ENCODE measurements at regions not wholly inside any gene's neighbourhood (a gene's known extent, or its start where the extent isn't known, plus 50 kb on each side); places are given as distances from the start of the nearest gene placed in this dataset.

DNA sequence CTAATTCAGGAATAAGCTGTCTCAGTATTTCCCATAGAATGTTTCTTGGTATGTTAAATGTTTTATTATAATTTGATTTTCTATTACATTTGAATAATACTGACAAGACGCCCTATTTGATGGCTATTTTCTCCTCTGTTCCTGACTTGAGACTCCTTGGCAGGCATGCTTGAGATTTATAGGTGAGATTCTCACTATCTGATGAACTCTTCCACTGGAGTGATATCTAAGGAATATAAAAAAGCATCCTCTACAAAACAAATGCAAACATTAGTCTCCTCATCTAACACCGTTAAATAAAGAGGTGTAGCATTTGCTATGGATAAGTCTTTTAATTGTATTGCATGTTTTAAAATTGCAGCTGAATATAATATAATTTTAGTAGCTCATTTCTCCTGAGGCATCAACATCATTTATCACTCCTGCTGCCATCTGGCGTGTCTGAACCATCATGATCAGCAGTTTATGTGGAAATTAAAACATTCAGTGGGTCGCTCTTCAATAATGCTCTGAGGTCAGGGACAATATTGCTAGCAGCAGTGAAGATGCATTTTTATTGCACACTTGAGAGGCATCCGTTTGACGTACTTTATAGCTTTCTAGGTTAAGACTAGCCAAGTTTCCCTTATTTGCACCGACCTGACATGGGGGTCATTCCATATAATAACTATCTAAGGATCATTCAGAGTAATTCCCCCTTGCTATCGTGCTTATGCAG lies 210.4 kb upstream of the GALNTL6 start:
- peak in 1 of 2 donors; percentile 6 for DNase-seq
- TF ChIP-seq POLR2AphosphoS5 (IDR thresholded peaks at IDR 0.05) (no peak), POLR2A (IDR thresholded peaks at IDR 0.05) (no peak), EP300 (IDR thresholded peaks at IDR 0.05) (no peak), CTCF (IDR thresholded peaks at IDR 0.05) (no peak)
- Histone ChIP-seq H3K4me3 (no peak overlapping the region), H3K4me1 (no peaks in the 10 kb centered on the region), H3K27ac (no peak overlapping the region), H3K36me3 (no peaks in the 10 kb centered on the region), H3K9me3 (no peaks in the 10 kb centered on the region), H3K27me3 (no peaks in the 10 kb centered on the region)
- WGBS, 5 donors, result 69 to 82% (median 74%) methylated on average over 8 of the region's 8 CpGs
- intact Hi-C loops (cut with DNase I; ENCODE audit: low total_unique reads), result no loop called here

DNA sequence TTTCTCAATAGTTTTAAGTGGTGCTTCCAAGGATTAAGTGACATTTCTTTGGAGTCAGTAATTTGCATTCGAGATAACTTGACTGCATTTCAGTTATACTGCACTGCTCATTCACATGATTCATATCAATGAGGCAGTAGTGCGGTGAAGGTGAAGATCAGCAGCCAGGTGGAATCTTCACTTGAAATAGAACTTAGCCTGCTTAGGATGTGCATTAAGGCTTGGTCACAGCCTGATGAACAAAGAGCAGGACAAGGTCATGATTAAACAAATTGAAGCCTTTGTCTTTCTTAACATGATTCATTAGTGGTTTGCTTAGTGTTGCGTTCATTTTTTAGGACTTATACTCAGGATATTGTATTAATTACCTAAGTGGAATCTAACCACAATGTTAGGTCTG lies 212.1 kb upstream of the GALNTL6 start:
- intact Hi-C loops (cut with DNase I; ENCODE audit: low total_unique reads), result no loop called here
- no peaks in the 10 kb centered on the region for H3K4me1 ChIP-seq
- H3K27me3 ChIP-seq, result no peaks in the 10 kb centered on the region
- no peaks in the 10 kb centered on the region for H3K9me3 ChIP-seq
- 80 to 88% (median 84%) methylated on average over 3 of the region's 3 CpGs for WGBS, 5 donors
- no peak for DNase-seq
- H3K36me3 ChIP-seq, result no peaks in the 10 kb centered on the region
- no peak overlapping the region for H3K4me3 ChIP-seq
- H3K27ac ChIP-seq, result no peak overlapping the region
- no peak for TF ChIP-seq CTCF (IDR thresholded peaks at IDR 0.05)
- TF ChIP-seq EP300 (IDR thresholded peaks at IDR 0.05), result no peak
- TF ChIP-seq POLR2A (IDR thresholded peaks at IDR 0.05), result no peak
- no peak for TF ChIP-seq POLR2AphosphoS5 (IDR thresholded peaks at IDR 0.05)

DNA sequence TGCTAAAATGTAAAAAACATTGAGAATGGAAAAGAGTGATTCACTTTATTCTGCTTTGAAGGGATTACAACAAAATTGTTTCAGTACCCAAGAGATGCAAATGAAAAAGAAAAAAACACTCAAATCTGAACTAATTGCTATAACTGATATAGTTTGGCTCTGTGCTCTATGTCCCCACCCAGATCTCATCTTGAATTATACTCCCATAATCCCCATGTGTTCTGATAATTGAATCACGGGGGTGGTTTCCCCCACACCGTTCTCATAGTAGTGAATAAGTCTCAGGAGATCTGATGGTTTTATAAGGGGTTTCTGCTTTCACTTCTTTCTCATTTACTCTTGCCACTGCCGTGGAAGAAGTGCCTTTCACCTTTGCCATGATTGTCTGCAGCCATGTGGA lies 213.6 kb upstream of the GALNTL6 start:
- Histone ChIP-seq H3K27me3 (no peaks in the 10 kb centered on the region), H3K4me3 (no peak overlapping the region), H3K36me3 (no peaks in the 10 kb centered on the region), H3K9me3 (no peaks in the 10 kb centered on the region), H3K27ac (no peak overlapping the region), H3K4me1 (no peaks in the 10 kb centered on the region)
- DNase-seq, result no peak
- TF ChIP-seq EP300 (IDR thresholded peaks at IDR 0.05), result no peak
- TF ChIP-seq POLR2AphosphoS5 (IDR thresholded peaks at IDR 0.05), result no peak
- no peak for TF ChIP-seq POLR2A (IDR thresholded peaks at IDR 0.05)
- no peak for TF ChIP-seq CTCF (IDR thresholded peaks at IDR 0.05)
- WGBS, 5 donors, result 67 to 83% (median 79%) methylated on average over 3 of the region's 3 CpGs
- intact Hi-C loops (cut with DNase I; ENCODE audit: low total_unique reads), result no loop called here

GRCh38 chr4:171594293-171594692 lies 218.9 kb upstream of the GALNTL6 start:
- Histone ChIP-seq H3K4me1 (no peaks in the 10 kb centered on the region), H3K9me3 (no peaks in the 10 kb centered on the region), H3K36me3 (no peaks in the 10 kb centered on the region), H3K4me3 (no peak overlapping the region), H3K27me3 (no peaks in the 10 kb centered on the region), H3K27ac (no peak overlapping the region)
- no peak for DNase-seq
- intact Hi-C loops (cut with DNase I; ENCODE audit: low total_unique reads), result no loop called here
- WGBS, 5 donors, result 78 to 86% (median 82%) methylated on average over 3 to 4 of the region's 4 CpGs
- TF ChIP-seq POLR2AphosphoS5 (IDR thresholded peaks at IDR 0.05) (no peak), POLR2A (IDR thresholded peaks at IDR 0.05) (no peak), CTCF (IDR thresholded peaks at IDR 0.05) (no peak), EP300 (IDR thresholded peaks at IDR 0.05) (no peak)
